ENCODE measurements at regions not wholly inside any gene's neighbourhood (a gene's known extent, or its start where the extent isn't known, plus 50 kb on each side); places are given as distances from the start of the nearest gene placed in this dataset.
"Not testable (repeated sequence)": the region's sequence is repeated elsewhere in the genome, so short reads cannot be mapped to it uniquely, and the experiment has no call there.

GRCh38 chr4:30450474-30450873 lies 269.7 kb upstream of the PCDH7 start:
- DNase-seq (ENCODE audit: low spot score), result no peak

GRCh38 chr4:30454504-30454903 lies 265.7 kb upstream of the PCDH7 start:
- DNase-seq (ENCODE audit: low spot score), result no peak

- no peak for DNase-seq (ENCODE audit: low spot score)
Measured at GRCh38 chr4:30456716-30457115, 263.5 kb upstream of the PCDH7 start.

DNA sequence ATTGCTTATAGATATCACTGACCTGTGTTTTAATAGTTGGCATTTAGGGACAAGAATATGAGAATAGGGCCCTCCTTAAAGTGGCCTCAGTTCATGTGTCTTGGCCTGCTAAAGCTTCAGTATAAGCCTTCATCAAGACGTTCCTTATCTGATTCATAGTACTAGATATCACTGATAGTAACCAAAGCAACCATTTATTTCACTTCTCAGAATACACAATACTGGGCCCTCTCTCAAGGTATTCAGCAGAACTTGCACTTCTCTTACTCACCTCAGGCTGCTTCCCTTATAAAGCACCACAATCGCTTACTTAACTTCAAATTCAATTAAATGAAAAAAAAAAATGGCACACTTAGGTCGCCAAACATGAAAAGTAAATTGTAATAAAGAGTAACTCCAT lies 259.4 kb upstream of the PCDH7 start:
- no peak for DNase-seq (ENCODE audit: low spot score)

GRCh38 chr4:30461218-30461617 lies 259.0 kb upstream of the PCDH7 start:
- no peak for DNase-seq (ENCODE audit: low spot score)

GRCh38 chr4:30462445-30463090 lies 257.6 kb upstream of the PCDH7 start:
- no peak for DNase-seq (ENCODE audit: low spot score)

- DNase-seq (ENCODE audit: low spot score), result no peak
Measured at GRCh38 chr4:30471861-30472260, 248.3 kb upstream of the PCDH7 start.

GRCh38 chr4:30473225-30473624 lies 246.9 kb upstream of the PCDH7 start:
- DNase-seq (ENCODE audit: low spot score), result no peak

GRCh38 chr4:30495251-30495650 lies 224.9 kb upstream of the PCDH7 start:
- DNase-seq (ENCODE audit: low spot score), result no peak

DNA sequence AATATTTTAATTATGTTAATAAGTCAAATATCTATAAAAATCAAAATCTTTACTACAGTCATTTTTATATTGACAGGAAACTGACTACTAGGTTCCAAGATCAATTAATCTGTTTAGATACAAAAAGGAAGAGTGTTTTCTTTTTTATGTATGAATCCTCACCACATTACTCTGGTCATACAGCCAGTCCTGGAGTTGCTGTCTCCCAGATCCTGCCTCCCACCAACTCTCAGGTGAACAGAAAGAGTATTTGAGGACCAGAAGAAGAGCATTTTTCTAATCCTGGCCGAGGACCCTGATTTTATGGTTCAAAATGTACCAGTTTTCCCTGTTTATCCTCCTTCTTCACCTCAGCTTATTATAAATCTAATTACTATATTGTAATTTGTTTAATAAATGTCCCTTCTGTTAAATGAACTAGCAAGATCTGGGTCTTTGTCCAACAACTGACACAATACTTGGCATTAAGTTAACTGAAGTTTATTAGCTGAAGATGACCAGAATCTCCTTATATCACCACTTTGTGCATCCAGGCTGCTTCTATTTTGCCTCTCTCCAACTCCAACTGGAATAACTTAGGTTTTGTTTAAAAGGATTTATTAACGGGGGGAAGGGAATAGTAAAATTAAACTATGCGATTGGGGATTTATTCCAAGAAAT lies 224.4 kb upstream of the PCDH7 start:
- no peak for DNase-seq (ENCODE audit: low spot score)

GRCh38 chr4:30511751-30512150 lies 208.4 kb upstream of the PCDH7 start:
- no peak for DNase-seq (ENCODE audit: low spot score)

DNA sequence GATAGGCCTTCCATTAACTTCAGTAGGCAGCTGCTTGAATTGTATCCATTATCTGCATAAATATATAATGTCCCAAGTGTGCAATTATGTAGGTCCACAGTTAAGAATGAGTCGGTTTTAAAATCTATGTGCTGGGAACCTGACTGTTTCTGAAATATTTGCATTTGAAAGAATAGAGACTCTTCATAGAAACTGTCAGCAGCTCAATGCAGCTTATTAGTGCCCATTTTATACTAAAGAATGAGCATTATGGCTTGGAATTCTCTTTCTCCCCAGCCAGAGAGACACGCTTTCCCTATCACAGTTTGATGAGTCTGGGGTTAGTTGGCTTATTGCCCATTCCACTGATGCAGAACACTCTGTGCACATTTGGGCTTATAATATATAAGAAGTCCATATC lies 202.0 kb upstream of the PCDH7 start:
- DNase-seq (ENCODE audit: low spot score), result no peak

DNA sequence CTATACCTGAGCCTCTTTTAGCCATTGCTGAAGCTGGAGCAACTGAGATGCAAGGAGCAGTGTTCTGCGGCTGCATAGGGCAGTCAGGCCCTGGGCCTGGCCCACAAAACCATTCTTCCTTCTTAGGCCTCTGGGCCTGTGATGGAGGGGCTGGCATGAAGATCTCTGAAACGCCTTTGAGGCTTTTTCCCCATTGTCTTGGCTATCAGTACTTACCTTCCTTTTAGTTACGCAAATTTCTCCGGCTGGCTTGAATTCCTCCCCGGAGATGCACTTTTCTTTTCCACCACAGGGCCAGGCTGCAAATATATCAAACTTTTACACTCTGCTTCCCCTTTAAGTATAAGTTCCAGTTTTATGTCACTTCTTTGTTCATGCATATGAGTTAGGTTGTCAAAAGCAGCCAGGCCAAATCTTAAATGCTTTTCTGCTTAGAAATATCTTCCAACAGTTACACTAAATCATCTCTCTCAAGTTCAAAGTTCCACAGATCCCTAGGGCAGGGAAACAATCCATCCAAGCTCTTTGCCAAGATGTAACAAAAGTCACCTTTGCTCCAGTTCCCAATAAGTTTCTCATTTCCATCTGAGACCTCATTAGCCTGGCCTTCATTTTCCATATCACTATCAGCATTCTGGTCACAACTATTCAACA lies 194.4 kb upstream of the PCDH7 start:
- DNase-seq (ENCODE audit: low spot score), result no peak

- DNase-seq (ENCODE audit: low spot score), result no peak
Measured at GRCh38 chr4:30535255-30535654, 184.9 kb upstream of the PCDH7 start.

GRCh38 chr4:30536231-30536630 lies 183.9 kb upstream of the PCDH7 start:
- DNase-seq (ENCODE audit: low spot score), result no peak

GRCh38 chr4:30537456-30537855 lies 182.7 kb upstream of the PCDH7 start:
- DNase-seq (ENCODE audit: low spot score), result no peak

- DNase-seq (ENCODE audit: low spot score), result no peak
Measured at GRCh38 chr4:30538794-30539193, 181.4 kb upstream of the PCDH7 start.

DNA sequence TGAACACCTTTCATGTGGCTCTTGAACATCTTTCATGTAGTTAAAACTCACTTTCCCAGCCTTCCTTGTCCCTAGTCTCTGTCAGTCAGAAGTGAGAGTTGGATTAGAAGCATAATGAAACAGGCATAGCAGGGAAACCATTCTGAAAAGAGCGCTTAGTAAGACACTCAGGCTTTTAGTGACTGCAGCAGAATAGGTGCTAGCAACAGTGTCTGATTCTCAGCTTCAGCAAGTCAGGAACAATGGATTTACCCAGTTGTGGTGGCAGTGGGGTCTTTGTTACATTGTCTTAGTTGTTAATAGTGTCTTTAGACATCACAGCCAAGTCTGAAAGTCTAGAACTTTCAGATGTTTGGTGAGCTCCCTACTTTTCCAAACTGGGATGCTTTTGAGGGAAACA lies 177.1 kb upstream of the PCDH7 start:
- no peak for DNase-seq (ENCODE audit: low spot score)

DNA sequence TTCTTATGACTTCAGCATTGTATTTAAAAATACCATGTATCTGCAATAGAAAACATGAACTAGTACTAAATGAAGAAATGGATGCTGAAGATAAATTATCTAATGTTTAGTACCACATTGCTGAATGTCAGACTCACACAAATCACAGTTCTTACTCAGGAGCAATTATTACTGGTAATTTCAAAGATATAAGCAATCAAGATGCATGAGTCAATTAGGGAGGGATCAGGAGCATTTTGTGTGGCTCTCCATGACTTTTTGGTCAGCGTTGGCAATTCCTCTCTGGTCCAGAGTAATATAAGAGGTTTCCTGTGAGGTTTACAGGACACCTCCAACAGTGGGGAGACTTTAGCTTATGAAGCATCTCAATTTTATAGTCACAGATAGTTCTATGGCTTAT lies 167.0 kb upstream of the PCDH7 start:
- DNase-seq (ENCODE audit: low spot score), result no peak

DNA sequence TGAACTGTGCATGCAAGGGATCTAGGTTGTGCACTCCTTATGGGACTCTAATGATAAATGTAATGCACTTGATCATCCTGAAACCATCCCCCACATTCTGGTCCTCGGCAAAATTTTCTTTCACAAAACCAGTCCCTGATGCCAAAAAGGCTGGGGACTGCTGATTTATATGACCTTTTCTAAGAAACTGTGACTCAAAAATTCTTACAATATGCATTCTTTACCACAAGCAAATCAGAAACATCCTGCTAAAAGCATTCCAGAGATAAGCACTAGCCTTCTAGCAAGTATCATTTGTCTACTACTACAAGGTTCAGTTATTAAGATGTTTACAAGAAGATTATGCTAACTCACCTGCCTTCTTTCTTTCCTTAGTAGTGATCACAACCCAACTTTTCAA lies 166.5 kb upstream of the PCDH7 start:
- DNase-seq (ENCODE audit: low spot score), result no peak

GRCh38 chr4:30555775-30556174 lies 164.4 kb upstream of the PCDH7 start:
- DNase-seq (ENCODE audit: low spot score), result no peak

- no peak for DNase-seq (ENCODE audit: low spot score)
Measured at GRCh38 chr4:30559481-30559880, 160.7 kb upstream of the PCDH7 start.

- DNase-seq (ENCODE audit: low spot score), result no peak
Measured at GRCh38 chr4:30586850-30587249, 133.3 kb upstream of the PCDH7 start.

- DNase-seq (ENCODE audit: low spot score), result not testable (repeated sequence)
Measured at GRCh38 chr4:30589669-30590068, 130.5 kb upstream of the PCDH7 start.

Measured in HuH-7.5 (cell line).